ENCODE measurements at regions not wholly inside any gene's neighbourhood (a gene's known extent, or its start where the extent isn't known, plus 50 kb on each side); places are given as distances from the start of the nearest gene placed in this dataset.

- TF ChIP-seq CTCF (IDR thresholded peaks at IDR 0.05) (no peak), POLR2A (IDR thresholded peaks at IDR 0.05) (no peak), EP300 (IDR thresholded peaks at IDR 0.05; ENCODE audit: low read depth) (no peak)
Observed at GRCh38 chr10:29701306-29701705, 66.5 kb upstream of the SVIL start.
